ENCODE measurements at regions not wholly inside any gene's neighbourhood (a gene's known extent, or its start where the extent isn't known, plus 50 kb on each side); places are given as distances from the start of the nearest gene placed in this dataset.

GRCh38 chr7:157483971-157484410, 147.2 kb downstream of the DNAJB6 start:
- no peak for DNase-seq (ENCODE audit: insufficient read length)
- no peak for FAIRE-seq
- no peak for TF ChIP-seq POLR2A (IDR thresholded peaks at IDR 0.05; ENCODE audit: low read depth, low read length)
- TF ChIP-seq POLR2AphosphoS5 (IDR thresholded peaks at IDR 0.05; ENCODE audit: low read depth, low read length) = no peak
- no peak for TF ChIP-seq TAF1 (IDR thresholded peaks at IDR 0.05; ENCODE audit: borderline replicate concordance, low read depth, low read length)

- TF ChIP-seq POLR2AphosphoS5 (IDR thresholded peaks at IDR 0.05; ENCODE audit: low read depth, low read length) (no peak), TAF1 (IDR thresholded peaks at IDR 0.05; ENCODE audit: borderline replicate concordance, low read depth, low read length) (no peak), POLR2A (IDR thresholded peaks at IDR 0.05; ENCODE audit: low read depth, low read length) (no peak)
- no peak for DNase-seq (ENCODE audit: insufficient read length)
- no peak for FAIRE-seq
Measured at GRCh38 chr7:157484411-157485081, 147.7 kb downstream of the DNAJB6 start.

GRCh38 chr7:157485361-157485831, 148.6 kb downstream of the DNAJB6 start:
- no peak for DNase-seq (ENCODE audit: insufficient read length)
- no peak for TF ChIP-seq POLR2A (IDR thresholded peaks at IDR 0.05; ENCODE audit: low read depth, low read length)
- no peak for TF ChIP-seq TAF1 (IDR thresholded peaks at IDR 0.05; ENCODE audit: borderline replicate concordance, low read depth, low read length)
- no peak for TF ChIP-seq POLR2AphosphoS5 (IDR thresholded peaks at IDR 0.05; ENCODE audit: low read depth, low read length)
- FAIRE-seq = no peak

GRCh38 chr7:157486007-157486755, 149.4 kb downstream of the DNAJB6 start:
- DNase-seq (ENCODE audit: insufficient read length) (no peak), FAIRE-seq (no peak)
- TF ChIP-seq POLR2A (IDR thresholded peaks at IDR 0.05; ENCODE audit: low read depth, low read length) = no peak

GRCh38 chr7:157487046-157487770, 150.4 kb downstream of the DNAJB6 start:
- no peak for DNase-seq (ENCODE audit: insufficient read length)
- TF ChIP-seq POLR2AphosphoS5 (IDR thresholded peaks at IDR 0.05; ENCODE audit: low read depth, low read length) = no peak
- TF ChIP-seq POLR2A (IDR thresholded peaks at IDR 0.05; ENCODE audit: low read depth, low read length) = no peak
- TF ChIP-seq TAF1 (IDR thresholded peaks at IDR 0.05; ENCODE audit: borderline replicate concordance, low read depth, low read length) = no peak
- no peak for FAIRE-seq

- TF ChIP-seq POLR2A (IDR thresholded peaks at IDR 0.05; ENCODE audit: low read depth, low read length) (no peak), TAF1 (IDR thresholded peaks at IDR 0.05; ENCODE audit: borderline replicate concordance, low read depth, low read length) (no peak), POLR2AphosphoS5 (IDR thresholded peaks at IDR 0.05; ENCODE audit: low read depth, low read length) (no peak)
- FAIRE-seq (no peak), DNase-seq (ENCODE audit: insufficient read length) (no peak)
Measured at GRCh38 chr7:157488281-157488680, 151.5 kb downstream of the DNAJB6 start.

- FAIRE-seq = no peak
- TF ChIP-seq POLR2A (IDR thresholded peaks at IDR 0.05; ENCODE audit: low read depth, low read length) (no peak), TAF1 (IDR thresholded peaks at IDR 0.05; ENCODE audit: borderline replicate concordance, low read depth, low read length) (no peak), POLR2AphosphoS5 (IDR thresholded peaks at IDR 0.05; ENCODE audit: low read depth, low read length) (no peak)
- DNase-seq (ENCODE audit: insufficient read length) = no peak
Measured at GRCh38 chr7:157488966-157489365, 152.2 kb downstream of the DNAJB6 start.

Data from GM12892 (cell line).